H1 (cell line): ENCODE measurements at regions not wholly inside any gene's neighbourhood (a gene's known extent, or its start where the extent isn't known, plus 50 kb on each side); places are given as distances from the start of the nearest gene placed in this dataset.

Source experiments
- CTCF ChIA-PET: fragments of 300-600 bp; sonication (Branson Sonifier 250); formaldehyde crosslinking; loops from one replicate; lab custom pipeline; 2021; ENCODE audit not compliant: partially characterized antibody; lab: Charles Lee
- POLR2A ChIA-PET: fragments of 300-600 bp; sonication (Branson Sonifier 250); formaldehyde crosslinking; loops from one replicate; lab custom pipeline; 2021; ENCODE audit warnings: inconsistent platforms; ENCODE audit not compliant: partially characterized antibody; lab: Charles Lee
- DNase-seq, 2 experiments: peaks; one replicate each; pipeline versions ENCODE4 v3.0.0 to v3.0.0-alpha.2; 2010 to 2022; ENCODE audit warnings: low spot score in 2 of 2, low read depth in 1 of 2, mixed read lengths in 1 of 2
- FAIRE-seq: peaks from 2 replicates; lab custom pipeline; 2011; peaks lifted over from hg19 to GRCh38; lab: Jason Lieb, UNC
- H2AFZ ChIP-seq: 2 replicates; pipeline ENCODE4 v1.8.1; 2012; ENCODE audit warnings: low read length, inconsistent platforms
- H2AK5ac ChIP-seq: 2 replicates; pipeline ENCODE4 v1.6.1; 2013; ENCODE audit warnings: low read depth, low read length
- H2BK120ac ChIP-seq: replicated peaks from 2 replicates; pipeline ENCODE3; 2013; ENCODE audit warnings: low read depth, low read length, inconsistent platforms
- H2BK12ac ChIP-seq: 2 replicates; pipeline ENCODE4 v1.6.1; 2013; ENCODE audit warnings: low read depth, low read length
- H2BK15ac ChIP-seq: 2 replicates; pipeline ENCODE4 v1.6.1; 2013; ENCODE audit warnings: low read length
- H2BK20ac ChIP-seq: 2 replicates; pipeline ENCODE4 v1.6.1; 2013; ENCODE audit warnings: low read length
- H2BK5ac ChIP-seq: 2 replicates; pipeline ENCODE4 v1.6.1; 2013; ENCODE audit warnings: low read depth, low read length
- H3K14ac ChIP-seq: 2 replicates; pipeline ENCODE4 v1.6.1; 2013; ENCODE audit warnings: inconsistent platforms; ENCODE audit not compliant: insufficient read length
- H3K18ac ChIP-seq: 2 replicates; pipeline ENCODE4 v1.6.1; 2013; ENCODE audit warnings: low read length; ENCODE audit errors: extremely low read depth
- H3K23ac ChIP-seq: 2 replicates; pipeline ENCODE4 v1.6.1; 2013; ENCODE audit warnings: inconsistent platforms; ENCODE audit not compliant: insufficient read length
- H3K23me2 ChIP-seq: 2 replicates; pipeline ENCODE4 v1.6.1; 2013; ENCODE audit warnings: low read depth, low read length
- H3K27ac ChIP-seq: 2 replicates; pipeline ENCODE4 v1.6.1; 2011; ENCODE audit warnings: low read depth, low read length, inconsistent platforms
- H3K27me3 ChIP-seq, 4 experiments: replicated peaks in 1 of 4; 1 replicate in 1 of 4; 2 replicates in 3 of 4; pipeline versions ENCODE4 v1.6.1 to v1.8.1; 2011 to 2013; ENCODE audit warnings: low read length in 3 of 4, mild to moderate bottlenecking in 3 of 4, inconsistent platforms in 2 of 4, mixed read lengths in 2 of 4, moderate library complexity in 1 of 4; ENCODE audit not compliant: control insufficient read depth in 3 of 4, insufficient read depth in 3 of 4; ENCODE audit errors: extremely low read depth in 1 of 4
- H3K36me3 ChIP-seq, 4 experiments: 2 replicates each; pipeline versions ENCODE4 v1.6.1 to v1.8.1; 2011 to 2013; ENCODE audit warnings: mild to moderate bottlenecking in 4 of 4, low read length in 3 of 4, moderate library complexity in 2 of 4, control low read depth in 1 of 4, inconsistent platforms in 1 of 4; ENCODE audit not compliant: insufficient read depth in 4 of 4, control insufficient read depth in 2 of 4
- H3K4ac ChIP-seq: replicated peaks from 2 replicates; pipeline ENCODE3; 2013; ENCODE audit warnings: low read length, low read depth, mixed read lengths, inconsistent platforms; ENCODE audit not compliant: insufficient read length
- H3K4me1 ChIP-seq, 4 experiments: replicated peaks in 1 of 4; 1 replicate in 1 of 4; 2 replicates in 3 of 4; pipeline versions ENCODE4 v1.6.1 to v1.8.1; 2011 to 2013; ENCODE audit warnings: low read length in 3 of 4, inconsistent platforms in 2 of 4, mixed read lengths in 1 of 4; ENCODE audit not compliant: insufficient read depth in 4 of 4, control insufficient read depth in 3 of 4
- H3K4me2 ChIP-seq, 2 experiments: 2 replicates each; pipeline versions ENCODE4 v1.6.1 to v1.8.1; 2011 to 2013; ENCODE audit warnings: low read depth in 2 of 2, low read length in 2 of 2, control low read depth in 1 of 2, inconsistent platforms in 1 of 2, mild to moderate bottlenecking in 1 of 2; ENCODE audit not compliant: insufficient read depth in 1 of 2
- H3K4me3 ChIP-seq, 4 experiments: fragments of 200-600, 300-600 bp in 1 of 4; sonication (generic), shearing (Covaris generic), sonication (Bioruptor Twin) in 1 of 4; 2 replicates each; pipeline versions ENCODE4 v1.5.1 to v1.8.1; 2011 to 2016; ENCODE audit warnings: low read length in 4 of 4, low read depth in 3 of 4, control low read depth in 2 of 4, inconsistent platforms in 2 of 4, mild to moderate bottlenecking in 2 of 4, mixed read lengths in 1 of 4, moderate library complexity in 1 of 4; ENCODE audit not compliant: insufficient read depth in 2 of 4; ENCODE audit errors: extremely low read depth in 1 of 4
- H3K56ac ChIP-seq: replicated peaks from 2 replicates; pipeline ENCODE3; 2013; ENCODE audit warnings: low read depth, mild to moderate bottlenecking, mixed read lengths, low read length, inconsistent platforms; ENCODE audit not compliant: insufficient read length
- H3K79me1 ChIP-seq: 2 replicates; pipeline ENCODE4 v1.6.1; 2013; ENCODE audit warnings: low read depth, low read length, control low read depth
- H3K79me2 ChIP-seq, 2 experiments: 2 replicates each; pipeline versions ENCODE4 v1.6.1 to v1.8.1; 2012 to 2013; ENCODE audit warnings: low read length in 2 of 2, mild to moderate bottlenecking in 2 of 2, inconsistent platforms in 1 of 2; ENCODE audit not compliant: insufficient read depth in 2 of 2, control insufficient read depth in 1 of 2
- H3K9ac ChIP-seq, 4 experiments: replicated peaks in 1 of 4; 1 replicate in 1 of 4; 2 replicates in 3 of 4; pipeline versions ENCODE4 v1.6.1 to v1.8.1; 2011 to 2013; ENCODE audit warnings: low read depth in 3 of 4, low read length in 3 of 4, control low read depth in 2 of 4, mild to moderate bottlenecking in 2 of 4, moderate library complexity in 2 of 4, inconsistent platforms in 1 of 4; ENCODE audit errors: extremely low read depth in 1 of 4
- H3K9me3 ChIP-seq, 2 experiments: 2 replicates each; pipeline versions ENCODE4 v1.6.1 to v1.8.1; 2012 to 2013; ENCODE audit warnings: mild to moderate bottlenecking in 2 of 2, moderate library complexity in 2 of 2, control low read depth in 1 of 2, inconsistent platforms in 1 of 2, low read depth in 1 of 2, low read length in 1 of 2, mixed read lengths in 1 of 2; ENCODE audit not compliant: insufficient read depth in 2 of 2
- H4K20me1 ChIP-seq, 2 experiments: replicated peaks in 1 of 2; 2 replicates each; pipeline versions ENCODE3 to v1.8.1; 2011 to 2013; ENCODE audit warnings: inconsistent platforms in 2 of 2, low read length in 2 of 2, mild to moderate bottlenecking in 1 of 2; ENCODE audit not compliant: insufficient read depth in 2 of 2, control insufficient read depth in 1 of 2
- H4K5ac ChIP-seq: 2 replicates; pipeline ENCODE4 v1.6.1; 2013; ENCODE audit warnings: low read length, low read depth, mixed read lengths, inconsistent platforms; ENCODE audit not compliant: insufficient read length
- H4K8ac ChIP-seq: 2 replicates; pipeline ENCODE4 v1.8.0; 2013; ENCODE audit warnings: mild to moderate bottlenecking, moderate library complexity, low read length, inconsistent platforms; ENCODE audit not compliant: insufficient read depth; ENCODE audit errors: extremely low read depth
- H4K91ac ChIP-seq: replicated peaks from 2 replicates; pipeline ENCODE3; 2013; ENCODE audit warnings: low read length, mixed read lengths, inconsistent platforms; ENCODE audit not compliant: insufficient read length
- KDM5A ChIP-seq: fragments of 200-600 bp; IDR thresholded peaks from 2 replicates; pipeline ENCODE4 v1.7.1; 2012; ENCODE audit warnings: mild to moderate bottlenecking, low read length, inconsistent platforms, mixed read lengths
- PHF8 ChIP-seq: fragments of 200-600 bp; sonication (generic); conservative IDR thresholded peaks from 2 replicates; pipeline ENCODE4 v1.7.1; 2012; ENCODE audit warnings: low read depth, mild to moderate bottlenecking, inconsistent platforms, low read length, moderate library complexity
- TAF1 ChIP-seq: IDR thresholded peaks from 2 replicates; pipeline ENCODE4 v1.6.1; 2011; ENCODE audit warnings: mild to moderate bottlenecking, low read depth, low read length
- WGBS, 2 experiments: shearing (Covaris generic) in 1 of 2; methylation state at CpG; one replicate each; pipeline versions ENCODE4 v1.1.6 to v1.1.7; 2013 to 2015; ENCODE audit warnings: low lambda C conversion rate in 2 of 2, mixed read lengths in 2 of 2, inconsistent platforms in 1 of 2, low coverage in 1 of 2, missing lambda C conversion rate in 1 of 2; ENCODE audit not compliant: insufficient replicate concordance in 2 of 2, insufficient coverage in 1 of 2, insufficient read length in 1 of 2; ENCODE audit errors: extremely low coverage in 1 of 2, missing lambda C conversion rate in 1 of 2; 5-methylcytosine and 5-hydroxymethylcytosine counted together

DNA sequence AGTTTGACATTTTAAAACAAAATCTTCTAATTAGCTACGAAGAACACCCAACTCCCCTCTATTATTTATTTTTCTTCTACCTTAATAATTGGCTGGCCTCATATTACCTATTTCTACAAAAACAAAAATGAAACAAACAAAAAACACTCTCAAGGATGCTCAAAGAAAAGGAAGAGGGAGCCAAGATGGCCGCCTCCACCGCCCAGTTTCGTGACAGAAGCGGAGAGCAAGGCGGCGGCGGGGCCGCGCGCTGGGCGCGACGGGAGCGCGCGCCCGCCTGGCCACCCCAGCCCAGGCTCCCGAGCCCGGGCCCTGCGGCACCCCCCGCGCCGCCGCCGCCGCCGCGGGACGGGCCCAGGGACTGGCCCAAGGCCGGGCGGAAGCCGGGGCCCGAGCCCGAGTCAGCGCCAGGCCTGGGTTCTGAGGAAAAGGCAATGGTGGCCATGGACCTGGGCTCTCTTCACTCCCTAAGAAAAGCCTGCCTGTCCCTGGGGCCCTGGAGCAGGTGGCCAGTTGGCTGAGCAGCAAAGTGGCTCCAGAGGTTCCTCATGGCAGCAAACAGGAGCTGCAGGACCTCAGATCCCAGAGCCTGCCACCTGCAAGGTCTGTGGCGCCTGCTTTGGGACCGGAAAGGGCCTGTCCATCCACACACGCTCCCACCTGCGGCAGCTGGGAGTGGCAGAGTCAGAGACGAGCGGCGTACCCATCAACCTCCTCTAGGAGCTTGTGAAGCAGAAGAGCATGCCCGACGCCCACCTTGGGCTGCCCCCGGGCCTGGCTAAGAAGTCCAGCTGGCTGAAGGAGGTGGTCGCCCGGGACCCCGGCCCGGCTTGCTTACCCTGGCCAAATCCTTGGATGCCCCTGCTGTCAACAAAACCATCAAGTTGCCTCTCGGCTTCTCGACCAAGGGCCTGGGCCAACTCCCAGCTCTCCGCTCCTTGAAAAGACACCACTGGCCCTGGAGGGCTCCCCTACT is 543.2 kb upstream of the CCDC179 start:
- no peaks in the 10 kb centered on the region for H3K79me1 ChIP-seq
- H3K27me3 ChIP-seq: no peaks in the 10 kb centered on the region
- H3K9me3 ChIP-seq: peaks cover 9 to 39% of the 10 kb centered on the region in 2 experiments; a peak in 2 of 4 replicates
- H4K8ac ChIP-seq: no peak overlapping the region; the same call in 1 of the 2 replicates
- H3K4me1 ChIP-seq: no peaks in the 10 kb centered on the region
- FAIRE-seq (no peak), DNase-seq (no peak)
- H4K5ac ChIP-seq: no peak overlapping the region
- H3K23me2 ChIP-seq: no peaks in the 10 kb centered on the region
- H3K18ac ChIP-seq: no peak overlapping the region
- no peak overlapping the region for H3K4me3 ChIP-seq
- no peak overlapping the region for H2AFZ ChIP-seq
- no peak overlapping the region for H3K9ac ChIP-seq
- no peaks in the 10 kb centered on the region for H4K20me1 ChIP-seq
- H3K4me2 ChIP-seq: no peak overlapping the region
- H3K14ac ChIP-seq: no peak overlapping the region
- no peak overlapping the region for H4K91ac ChIP-seq
- H3K56ac ChIP-seq: no peak overlapping the region
- no peak overlapping the region for H2BK20ac ChIP-seq
- ChIA-PET CTCF (no interaction called here), POLR2A (no interaction called here)
- 98% methylated on average over 22 of the region's 53 CpGs; no CpG with 5 or more reads in 1 of the 2 experiments for WGBS, 2 experiments
- H2BK120ac ChIP-seq: no peak overlapping the region
- H2BK12ac ChIP-seq: no peak overlapping the region
- H2BK15ac ChIP-seq: no peak overlapping the region
- no peaks in the 10 kb centered on the region; a peak in 1 of 8 replicates for H3K36me3 ChIP-seq
- H3K4ac ChIP-seq: no peak overlapping the region
- TF ChIP-seq KDM5A (no peak), TAF1 (no peak), PHF8 (no peak)
- TF ChIP-seq, all 59 proteins: peak for 0
- Histone ChIP-seq H2BK5ac (no peak overlapping the region), H3K79me2 (no peaks in the 10 kb centered on the region), H2AK5ac (no peak overlapping the region), H3K23ac (no peak overlapping the region), H3K27ac (no peak overlapping the region)
